Activated gamma-delta T cell (primary cell): ENCODE measurements at regions not wholly inside any gene's neighbourhood (a gene's known extent, or its start where the extent isn't known, plus 50 kb on each side); places are given as distances from the start of the nearest gene placed in this dataset.

Source experiments
- DNase-seq: peaks from one replicate; lab custom pipeline; 2025; lab: John Stamatoyannopoulos, UW

DNA sequence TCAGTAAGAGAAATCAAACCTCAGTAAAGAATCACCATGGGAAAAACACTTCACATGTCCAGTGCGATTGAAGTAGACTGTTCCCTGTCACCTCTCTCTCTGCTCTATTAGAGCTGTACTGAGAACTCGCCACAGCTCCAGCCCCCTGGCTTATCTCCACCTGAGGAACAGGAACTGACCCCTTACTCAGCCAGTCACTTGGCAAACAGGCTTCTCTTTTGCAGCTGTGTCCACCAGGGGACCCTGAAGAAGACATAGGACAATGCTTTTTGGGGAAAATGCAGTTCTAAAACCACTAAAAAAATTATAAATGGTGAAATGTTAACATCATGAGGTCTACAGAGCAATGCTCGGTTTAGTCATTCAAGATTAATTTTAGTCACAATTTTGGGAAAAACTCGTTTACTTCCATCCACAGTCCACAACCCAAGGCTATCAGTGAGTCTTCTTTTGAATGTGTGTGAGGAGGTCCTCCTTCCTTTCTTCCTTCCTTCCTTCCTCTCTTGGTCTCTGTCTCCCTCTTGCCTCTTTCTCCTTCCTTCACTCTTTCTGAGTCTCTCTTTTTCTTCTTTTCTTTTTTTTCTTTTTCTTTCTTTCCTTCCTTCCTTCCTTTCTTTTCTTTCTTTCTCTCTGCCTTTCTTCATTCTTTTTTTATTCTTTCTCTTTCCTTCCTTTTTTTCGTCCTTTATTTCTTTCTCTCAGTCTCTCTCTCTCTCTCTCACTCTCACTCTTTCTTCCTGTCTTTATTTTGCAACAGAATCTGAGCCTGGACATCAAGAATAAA is 1189.5 kb upstream of the TMEM132C start:
- no peak for DNase-seq

DNA sequence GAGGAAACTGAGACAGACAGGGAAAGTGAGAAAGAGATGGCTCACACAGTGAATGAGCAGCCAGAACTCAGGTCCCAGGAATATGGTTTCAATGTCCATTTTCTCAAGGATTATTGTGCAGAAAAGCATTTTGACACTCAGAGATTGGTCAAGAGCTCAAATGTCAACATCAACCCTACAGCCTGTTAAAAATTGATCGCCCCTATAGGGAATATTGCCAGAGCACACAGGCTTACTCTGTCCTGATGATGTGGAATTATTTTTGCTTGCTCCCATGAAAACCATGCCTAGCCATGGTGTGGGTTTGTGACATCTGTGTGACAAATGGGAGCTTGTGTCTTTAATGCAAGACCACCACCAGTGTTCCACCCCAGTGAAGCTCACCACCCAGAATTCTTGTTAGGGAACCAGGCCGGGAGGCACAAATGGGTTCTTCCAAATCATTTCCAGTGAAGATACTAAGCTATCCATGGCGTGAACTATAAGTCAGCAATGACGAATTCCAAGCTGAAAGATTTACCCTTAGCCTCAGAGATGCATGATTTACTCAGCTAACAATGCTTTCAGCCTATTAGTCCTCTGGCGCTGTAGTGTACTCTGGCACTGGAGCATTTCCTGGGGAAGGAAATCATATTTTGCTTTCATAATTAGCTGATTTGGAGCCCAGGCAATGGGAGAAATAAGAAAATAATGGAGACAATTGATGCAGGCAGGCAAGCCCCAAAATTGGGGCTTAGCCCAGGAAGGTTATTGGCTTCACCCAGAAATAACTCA is 1188.2 kb upstream of the TMEM132C start:
- DNase-seq, result no peak

DNA sequence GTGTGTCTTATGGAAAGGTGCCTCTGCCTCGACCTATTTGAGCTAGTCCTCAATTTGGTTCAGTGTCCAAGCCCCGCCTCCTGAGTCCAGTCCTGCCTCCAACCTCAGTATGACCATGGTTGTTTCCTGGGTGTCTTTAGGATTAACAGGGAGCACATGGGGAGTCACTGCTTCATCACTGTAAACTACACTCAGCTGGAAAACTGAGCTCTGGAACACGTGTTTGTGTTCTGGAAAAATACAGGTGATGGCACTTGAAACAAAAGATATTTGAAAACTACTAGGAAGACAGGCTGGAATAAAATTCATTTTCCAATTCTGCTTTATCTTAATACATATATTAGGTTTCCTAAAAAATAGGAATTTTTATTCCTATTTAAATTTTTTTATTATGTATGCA is 1187.3 kb upstream of the TMEM132C start:
- no peak for DNase-seq

DNA sequence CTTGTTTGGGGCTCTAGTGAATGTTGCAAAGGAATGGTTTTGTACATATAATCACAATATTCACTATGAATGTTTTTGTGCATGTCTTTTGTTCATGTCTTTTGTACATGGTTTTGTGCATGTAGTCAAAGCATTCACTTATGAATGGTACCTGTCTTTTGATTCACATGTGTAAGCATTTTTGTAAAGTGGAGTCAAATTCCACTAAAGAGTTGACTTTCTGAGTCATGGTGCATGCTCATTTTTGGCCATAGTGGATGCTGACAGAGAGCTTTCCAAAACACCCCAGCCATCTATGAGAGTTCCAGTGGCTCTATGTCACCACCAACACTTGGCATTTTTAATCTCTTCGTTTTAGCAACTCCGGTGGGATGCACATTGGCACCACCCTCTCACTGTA is 1185.9 kb upstream of the TMEM132C start:
- no peak for DNase-seq

DNA sequence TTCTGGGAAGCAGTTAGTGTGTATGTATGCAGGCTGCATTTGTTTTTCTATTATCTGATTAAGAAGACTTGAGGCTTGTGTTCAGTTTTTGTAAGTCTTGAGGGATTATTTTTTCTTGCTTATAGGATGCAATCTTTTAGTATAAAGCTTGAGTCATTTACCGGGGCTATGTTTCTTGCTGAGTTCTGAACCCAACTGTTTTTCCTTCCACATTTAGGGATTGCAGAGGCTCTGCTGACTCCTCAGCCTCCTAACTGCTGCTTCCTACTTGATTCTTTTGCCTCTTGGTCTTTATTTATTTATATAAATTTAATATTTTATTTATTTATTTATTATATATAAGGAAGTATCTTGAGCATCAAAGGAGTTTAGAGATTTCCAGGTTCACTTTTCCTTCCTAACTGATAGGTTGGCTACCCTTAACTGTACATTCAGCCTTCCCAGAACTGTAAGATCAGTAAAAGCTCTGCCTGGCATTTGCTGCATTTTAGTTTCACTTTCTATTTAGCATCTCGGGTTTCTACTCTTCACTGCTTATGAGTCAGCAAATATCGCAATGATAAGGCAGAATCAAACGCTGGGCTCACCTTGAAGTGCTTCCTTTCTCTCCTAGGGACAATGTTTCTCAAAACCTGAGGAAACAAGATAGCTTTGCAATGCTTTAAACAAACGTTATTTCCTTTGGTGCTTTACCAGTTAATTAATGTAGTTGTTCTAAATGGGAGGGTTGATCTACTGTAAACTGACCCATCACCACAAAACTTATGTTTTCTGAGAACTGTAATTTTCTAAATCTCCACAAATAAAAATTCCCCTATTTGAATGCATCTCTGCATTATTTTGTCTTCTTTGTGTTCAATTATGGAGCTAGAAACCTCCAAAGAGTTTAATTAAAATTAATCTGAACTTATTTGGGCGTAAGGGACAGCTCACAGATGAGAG is 1183.7 kb upstream of the TMEM132C start:
- no peak for DNase-seq

DNA sequence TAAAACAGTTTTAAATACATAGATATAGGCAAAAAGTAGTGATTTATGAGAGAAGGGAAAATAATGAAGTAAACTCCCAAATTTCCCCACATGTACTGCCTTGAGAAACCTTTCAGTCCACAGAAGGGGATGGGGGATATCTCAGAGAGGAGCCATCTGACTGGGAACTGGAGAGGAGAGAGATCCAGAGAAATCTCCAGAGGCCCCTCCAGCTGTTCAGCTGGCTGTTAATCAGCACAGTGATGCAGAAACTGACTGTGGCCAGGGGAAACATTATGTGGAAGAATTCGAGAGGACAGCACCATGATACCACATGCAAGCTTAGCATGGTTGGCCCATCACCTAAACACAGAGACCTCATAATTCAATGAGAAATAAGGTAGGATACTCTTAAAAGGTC is 1165.9 kb upstream of the TMEM132C start:
- no peak for DNase-seq

DNA sequence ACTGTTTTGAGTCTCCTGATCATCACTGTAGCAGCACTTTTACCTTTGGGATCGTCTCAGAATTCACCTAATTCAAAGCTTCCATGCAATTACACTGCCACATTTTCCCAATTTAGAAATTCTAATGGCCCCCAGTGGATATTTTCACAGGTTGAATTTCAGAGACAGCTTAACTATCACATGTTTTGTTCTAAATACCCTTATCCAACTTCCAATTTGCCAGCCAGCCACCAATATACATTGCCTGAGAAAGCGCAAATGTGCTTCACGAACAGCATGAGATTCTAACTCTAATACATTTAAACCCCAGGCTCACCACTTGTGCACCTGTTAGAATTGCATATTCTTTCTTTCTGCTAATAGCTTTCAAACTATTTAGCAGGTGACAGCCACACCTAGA is 1160.9 kb upstream of the TMEM132C start:
- no peak for DNase-seq

DNA sequence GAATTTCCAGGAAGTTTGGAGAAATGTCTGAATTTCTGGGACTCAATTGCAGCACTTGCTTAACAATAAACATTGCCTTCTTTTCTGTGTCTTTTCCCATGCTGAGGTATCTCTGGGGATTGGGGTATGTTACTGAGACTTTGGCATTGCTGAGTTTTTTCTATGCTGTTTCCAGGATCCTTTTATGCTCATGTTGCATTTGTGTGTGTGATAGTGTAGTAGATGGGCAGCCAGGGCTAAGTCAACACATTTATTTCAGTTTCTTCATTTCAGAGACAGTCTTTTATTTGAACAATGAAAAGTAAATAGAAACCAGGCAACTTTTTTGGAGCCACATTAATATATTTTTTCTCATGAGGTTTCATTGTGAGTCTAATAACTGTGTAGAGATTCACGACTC is 1160.3 kb upstream of the TMEM132C start:
- DNase-seq, result no peak

DNA sequence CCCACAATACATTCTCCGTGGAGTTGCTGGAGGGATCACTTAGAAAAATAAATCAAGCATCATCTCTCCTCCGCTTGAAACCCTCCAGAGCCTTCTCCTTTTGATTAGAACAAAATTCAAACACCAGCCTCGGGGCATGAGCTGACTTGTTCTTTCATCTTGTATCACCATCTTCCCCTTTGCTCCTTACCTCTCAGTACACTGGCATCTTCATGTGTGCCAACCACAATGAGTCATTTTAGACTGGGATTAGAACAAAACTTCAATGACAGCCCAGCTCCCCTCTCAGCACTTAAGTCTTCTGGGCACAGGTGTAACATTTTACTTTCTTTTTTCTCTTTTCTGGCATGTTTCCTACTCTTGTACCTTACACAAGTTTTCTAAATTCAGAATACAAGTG is 1159.2 kb upstream of the TMEM132C start:
- DNase-seq, result no peak

DNA sequence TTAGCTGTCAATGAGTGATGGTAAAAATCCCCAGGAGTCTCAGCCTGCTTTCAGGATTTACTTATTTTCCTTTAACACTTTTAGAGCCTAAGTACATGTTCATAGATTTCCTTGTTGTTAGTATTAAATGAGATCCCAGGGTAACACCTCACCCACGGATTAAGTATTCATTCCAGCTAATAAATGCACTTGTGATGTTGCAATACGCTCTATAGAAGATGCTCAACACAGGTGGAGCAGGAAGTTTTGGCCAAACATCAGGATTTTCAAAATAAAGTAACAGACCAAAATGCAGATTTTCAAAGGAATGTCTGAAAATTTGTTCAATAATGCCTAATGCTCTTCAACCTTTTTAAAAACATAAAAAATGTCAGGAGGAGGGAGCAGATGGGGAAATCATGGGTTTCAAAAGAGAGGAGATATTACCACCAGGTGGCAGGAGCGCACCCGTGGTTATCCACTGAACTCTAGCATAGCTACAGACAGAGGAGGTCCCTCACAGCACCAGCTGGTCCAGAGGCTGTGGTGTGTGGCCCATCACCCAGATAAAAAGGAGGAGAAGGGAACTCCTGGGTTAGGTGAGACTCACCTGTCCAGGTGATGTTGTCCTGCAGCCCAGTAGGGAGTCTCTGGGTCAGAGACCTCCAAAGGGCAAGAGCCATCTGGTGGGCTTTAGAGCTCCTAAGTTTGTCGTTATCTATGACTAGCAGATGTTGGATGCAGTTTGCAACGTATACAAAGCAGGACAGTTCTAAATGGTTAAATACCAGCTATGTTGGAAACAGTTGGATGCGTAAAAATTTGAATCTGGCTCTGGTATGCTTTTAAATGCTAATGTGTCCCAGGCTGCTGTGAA is 1158.4 kb upstream of the TMEM132C start:
- DNase-seq, result no peak

DNA sequence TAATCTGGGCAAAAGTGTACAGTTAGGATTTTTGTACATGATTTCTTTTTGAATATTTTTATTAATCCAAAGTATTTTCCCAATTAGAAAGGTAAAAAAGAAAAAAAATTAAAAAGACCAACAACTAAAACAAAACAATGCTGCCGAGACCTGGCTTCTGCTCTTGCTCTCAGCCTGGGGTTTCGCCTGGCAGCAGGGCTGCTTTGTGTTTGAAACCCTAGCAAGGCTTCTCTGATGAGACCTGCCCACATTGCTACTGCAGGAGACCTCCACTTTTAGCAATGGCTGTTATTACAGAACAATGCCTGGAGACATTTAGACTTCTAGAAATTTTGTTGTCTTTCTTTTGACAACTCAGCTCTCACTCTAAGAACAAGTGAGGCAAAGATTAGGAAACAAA is 1153.0 kb upstream of the TMEM132C start:
- no peak for DNase-seq

DNA sequence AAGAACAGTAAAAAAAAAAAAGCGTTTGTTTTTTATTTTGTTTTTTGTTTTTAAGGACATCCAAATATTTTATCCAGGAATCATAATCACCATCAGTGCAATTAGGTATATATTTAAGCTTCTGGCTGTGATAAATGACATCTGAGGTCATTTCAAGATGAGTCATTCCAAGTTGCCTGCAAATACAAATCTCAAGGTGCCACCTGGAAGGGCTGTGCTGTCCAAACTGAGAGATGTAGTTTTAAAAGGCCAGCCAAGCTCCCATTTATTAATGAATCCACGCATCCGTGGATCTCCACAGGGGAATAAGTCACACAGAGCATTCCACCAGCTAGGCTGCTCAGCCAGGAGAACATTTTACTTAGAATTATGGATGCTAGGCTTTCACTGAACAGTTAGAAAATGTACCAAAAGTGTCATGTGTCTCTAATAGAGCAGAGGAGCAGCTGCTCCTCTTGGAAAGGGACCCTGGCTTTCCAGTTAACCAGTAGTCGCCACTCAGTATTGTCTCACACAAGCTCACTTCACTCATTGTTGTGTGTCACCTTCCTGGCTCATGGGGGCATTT is 1151.4 kb upstream of the TMEM132C start:
- DNase-seq, result no peak

DNA sequence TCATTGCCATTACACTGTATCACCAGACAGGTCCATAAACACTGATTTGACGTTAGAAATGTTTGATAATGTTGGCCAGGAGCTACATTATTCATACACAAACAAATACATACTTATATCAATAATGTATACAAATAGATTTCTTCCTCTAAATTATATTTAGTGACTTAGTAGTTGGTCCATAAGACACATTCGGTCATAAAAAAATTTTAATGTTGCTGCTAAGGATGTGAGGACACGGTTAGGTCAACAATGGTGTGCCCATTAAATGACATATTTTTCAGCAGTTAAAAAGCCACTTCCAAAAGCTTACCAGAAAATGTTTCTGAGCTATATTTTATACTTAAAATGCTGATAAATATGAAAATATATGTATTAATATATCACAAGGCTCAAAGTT is 1148.7 kb upstream of the TMEM132C start:
- no peak for DNase-seq

DNA sequence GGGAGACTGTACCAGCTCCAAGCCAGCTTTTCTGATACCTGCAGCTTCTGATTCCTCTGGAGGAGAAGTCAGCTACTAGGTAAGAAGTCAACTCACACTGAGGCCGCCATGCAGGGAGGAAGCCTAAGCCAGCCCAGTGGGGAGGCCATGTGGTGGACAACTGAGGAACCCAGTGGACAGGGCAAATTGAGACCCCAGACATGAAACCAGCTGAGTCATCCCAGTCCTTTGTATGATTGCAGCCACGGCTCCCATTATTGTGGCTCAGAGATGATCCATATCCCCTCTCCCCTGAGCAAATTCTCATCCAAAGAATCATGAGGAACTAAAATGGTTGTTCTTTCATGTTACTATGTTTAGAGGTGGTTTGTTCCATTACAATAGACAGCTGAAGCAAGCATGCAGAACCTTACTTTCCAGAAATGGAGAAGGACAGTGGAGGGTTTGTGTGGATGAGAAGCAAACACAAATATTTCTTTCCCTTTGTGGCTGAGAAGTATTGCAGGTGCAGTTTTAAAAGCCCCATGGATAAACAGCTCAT is 1147.3 kb upstream of the TMEM132C start:
- no peak for DNase-seq

DNA sequence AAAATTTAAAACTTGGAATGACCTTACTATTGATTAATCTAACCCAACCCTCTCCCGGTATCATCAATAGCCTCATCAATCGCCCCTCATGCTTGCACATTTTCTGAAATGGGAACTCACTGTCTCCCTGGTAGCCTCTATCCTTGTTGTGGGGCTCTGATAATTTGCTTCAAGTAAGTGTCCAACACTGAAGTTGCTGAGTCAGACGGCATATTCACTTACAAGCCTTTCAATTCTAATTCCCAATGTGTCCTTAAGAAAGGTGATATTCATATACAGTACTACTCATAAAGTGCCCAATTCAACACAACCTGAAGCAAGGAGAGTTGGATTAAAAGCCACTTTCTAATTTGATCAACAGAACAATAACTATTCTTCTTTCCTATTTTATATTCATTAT is 1146.1 kb upstream of the TMEM132C start:
- DNase-seq, result no peak

DNA sequence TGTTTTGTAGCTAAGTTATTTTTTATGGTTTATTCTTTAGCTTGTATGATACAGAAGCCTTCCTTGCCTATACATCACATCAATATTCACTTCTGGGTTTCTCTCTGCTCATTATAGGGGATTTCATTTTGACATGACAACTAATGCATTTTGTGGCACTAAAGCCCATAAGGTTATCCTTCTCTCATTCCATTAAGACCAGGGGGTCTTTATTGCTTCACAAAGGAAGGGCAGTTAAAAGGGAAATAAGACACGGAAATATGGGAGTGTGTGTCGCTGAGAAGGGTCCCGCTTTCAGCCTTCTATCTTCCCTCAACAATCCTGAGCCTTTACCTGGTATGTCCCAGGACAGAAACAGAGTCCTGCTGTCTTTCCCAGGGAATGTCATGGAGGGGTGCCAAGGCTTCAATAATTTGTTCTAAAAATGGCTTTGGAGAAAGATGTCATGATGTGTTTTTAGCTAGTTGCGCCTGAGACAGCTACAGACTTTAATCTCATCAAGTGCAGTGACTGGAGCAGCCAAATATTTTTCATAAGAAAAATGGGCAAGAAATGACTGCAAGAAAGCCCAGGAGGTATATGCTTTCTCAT is 1145.4 kb upstream of the TMEM132C start:
- no peak for DNase-seq

DNA sequence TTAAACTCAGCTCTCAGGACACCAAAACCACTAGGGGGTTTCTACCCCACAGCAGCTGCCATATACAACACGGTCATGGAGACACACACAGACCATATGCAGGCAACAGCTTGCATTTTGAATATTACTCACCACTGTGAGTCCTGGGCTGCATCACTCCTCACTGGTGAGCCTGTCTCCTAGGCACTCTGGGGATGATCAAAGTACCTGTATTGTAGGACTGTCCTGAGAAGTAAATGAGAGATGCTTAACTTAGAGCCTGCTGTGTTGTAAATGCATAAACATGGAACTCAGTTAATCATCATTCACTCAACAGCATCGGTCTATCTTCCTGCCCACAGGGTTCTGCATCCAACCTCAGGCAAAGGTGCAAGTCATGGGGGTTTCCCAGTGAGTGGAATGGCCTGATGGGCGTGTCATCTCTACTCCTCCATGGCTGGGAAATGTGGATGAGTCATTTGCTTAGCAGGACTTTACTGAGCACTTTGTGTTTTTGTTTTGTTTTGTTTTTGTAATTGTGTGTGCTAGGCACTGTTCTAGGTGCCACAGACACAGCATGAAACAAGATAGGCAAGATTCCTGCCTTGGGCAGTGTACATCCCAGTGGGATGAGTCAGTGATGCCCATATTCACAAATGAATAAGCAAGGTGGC is 1141.2 kb upstream of the TMEM132C start:
- no peak for DNase-seq

DNA sequence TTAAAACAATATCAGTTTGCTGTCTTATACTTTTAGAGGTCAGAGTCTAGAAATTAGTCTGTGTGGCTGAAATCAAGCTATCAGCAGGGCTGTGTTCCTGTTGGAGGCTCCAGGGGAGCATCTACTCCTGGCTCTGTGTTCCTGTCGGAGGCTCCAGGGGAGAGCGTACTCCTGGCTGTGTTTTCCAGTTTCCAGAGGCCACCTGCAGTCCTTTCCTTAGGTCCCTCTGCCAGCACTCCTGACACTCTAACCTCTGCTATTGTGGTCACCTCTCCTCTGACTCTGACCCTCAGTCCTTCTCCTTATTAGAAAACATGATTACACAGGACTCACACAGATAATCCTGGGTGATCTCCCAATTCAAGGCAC is 1140.7 kb upstream of the TMEM132C start:
- DNase-seq, result no peak

DNA sequence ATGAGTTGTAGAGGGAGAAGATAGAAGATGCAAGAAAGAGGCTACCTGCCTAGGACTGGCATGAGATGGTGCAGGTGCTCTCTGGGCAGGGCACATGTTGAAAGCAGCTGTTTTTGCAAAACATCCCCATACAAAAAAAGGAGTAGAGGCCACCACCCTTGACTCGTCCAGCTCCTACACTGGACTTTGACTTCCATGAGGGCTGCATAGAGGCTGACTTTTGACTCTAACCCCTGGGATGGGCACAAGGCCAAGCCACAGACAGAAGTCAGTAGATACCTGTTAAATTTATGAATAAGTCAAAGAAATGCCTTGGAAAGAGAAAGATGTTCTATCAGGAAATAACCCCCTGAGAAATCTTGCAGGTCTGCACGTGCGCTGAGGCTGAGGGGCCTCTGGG is 1139.1 kb upstream of the TMEM132C start:
- no peak for DNase-seq
